WTC11 (cell line): ENCODE measurements at regions not wholly inside any gene's neighbourhood (a gene's known extent, or its start where the extent isn't known, plus 50 kb on each side); places are given as distances from the start of the nearest gene placed in this dataset.

Experiments
- CTCF ChIP-seq: fragments of 200-600 bp; IDR thresholded peaks from 2 replicates; pipeline ENCODE4 v1.8.0; 2022; ENCODE audit warnings: antibody characterized with exemption
- E2F5 ChIP-seq: sonication (generic); formaldehyde crosslinking; IDR thresholded peaks from 2 replicates; pipeline ENCODE4 v1.8.1; 2022; ENCODE audit warnings: mild to moderate bottlenecking, moderate library complexity, missing genetic modification reagents
- FOXK1 ChIP-seq: sonication (generic); formaldehyde crosslinking; IDR thresholded peaks from 2 replicates; pipeline ENCODE4 v1.8.0; 2022; ENCODE audit warnings: mild to moderate bottlenecking, moderate library complexity, missing genetic modification reagents
- FOXP1 ChIP-seq: sonication (generic); formaldehyde crosslinking; IDR thresholded peaks from 2 replicates; pipeline ENCODE4 v1.8.0; 2022; ENCODE audit warnings: missing genetic modification reagents, mild to moderate bottlenecking, moderate library complexity, borderline replicate concordance
- STAT6 ChIP-seq: sonication (generic); formaldehyde crosslinking; conservative IDR thresholded peaks from 2 replicates; pipeline ENCODE4 v1.8.1; 2023; ENCODE audit warnings: mild to moderate bottlenecking, low read depth, missing genetic modification reagents, moderate library complexity
- ZNF423 ChIP-seq: fragments of 250-450 bp; sonication (Bioruptor Pico); IDR thresholded peaks from 2 replicates; pipeline ENCODE4 v2.1.2; 2022; ENCODE audit warnings: mild to moderate bottlenecking, moderate library complexity
- ZNF512 ChIP-seq: sonication (generic); formaldehyde crosslinking; IDR thresholded peaks from 2 replicates; pipeline ENCODE4 v1.8.1; 2022; ENCODE audit warnings: missing genetic modification reagents, borderline replicate concordance

GRCh38 chr9:82144803-82145202 lies 156.2 kb downstream of the SPATA31D1 start:
- TF ChIP-seq FOXK1 (CRISPR knock-in tag) (no peak), CTCF (no peak), E2F5 (CRISPR knock-in tag) (no peak), ZNF423 (CRISPR knock-in tag) (no peak), FOXP1 (CRISPR knock-in tag) (no peak), ZNF512 (CRISPR knock-in tag) (no peak), STAT6 (no peak)
